ENCODE measurements at regions not wholly inside any gene's neighbourhood (a gene's known extent, or its start where the extent isn't known, plus 50 kb on each side); places are given as distances from the start of the nearest gene placed in this dataset.
A peak's percentile ranks its signal among the peaks of the same experiment; 100 is the strongest.
"Not testable (repeated sequence)": the region's sequence is repeated elsewhere in the genome, so short reads cannot be mapped to it uniquely, and the experiment has no call there.

- no peak for DNase-seq (ENCODE audit: low spot score)
These were observed 144.8 kb upstream of the ZNF804B start for GRCh38 chr7:88614736-88615135.

GRCh38 chr7:88610942-88611341, 148.6 kb upstream of the ZNF804B start:
- DNase-seq (ENCODE audit: low spot score): no peak

DNA sequence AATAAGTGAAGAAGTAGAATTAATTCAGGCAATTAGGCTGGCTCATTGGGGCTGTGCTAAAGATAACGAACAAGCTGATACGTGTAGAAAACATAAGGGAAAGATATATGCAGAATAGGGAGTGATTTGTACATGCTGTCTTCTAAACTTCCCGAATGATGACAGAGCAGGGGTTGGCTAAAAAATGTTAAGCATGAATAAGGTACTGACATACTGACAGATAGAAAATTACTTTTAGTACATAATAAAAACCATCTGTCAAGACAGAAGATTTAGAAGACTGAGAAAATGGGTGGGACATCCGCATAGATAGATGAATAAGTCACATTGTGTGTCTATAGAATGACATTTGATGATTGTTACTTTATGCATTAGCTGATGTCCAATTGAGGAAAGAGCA, 158.8 kb upstream of the ZNF804B start:
- DNase-seq (ENCODE audit: low spot score): no peak

DNA sequence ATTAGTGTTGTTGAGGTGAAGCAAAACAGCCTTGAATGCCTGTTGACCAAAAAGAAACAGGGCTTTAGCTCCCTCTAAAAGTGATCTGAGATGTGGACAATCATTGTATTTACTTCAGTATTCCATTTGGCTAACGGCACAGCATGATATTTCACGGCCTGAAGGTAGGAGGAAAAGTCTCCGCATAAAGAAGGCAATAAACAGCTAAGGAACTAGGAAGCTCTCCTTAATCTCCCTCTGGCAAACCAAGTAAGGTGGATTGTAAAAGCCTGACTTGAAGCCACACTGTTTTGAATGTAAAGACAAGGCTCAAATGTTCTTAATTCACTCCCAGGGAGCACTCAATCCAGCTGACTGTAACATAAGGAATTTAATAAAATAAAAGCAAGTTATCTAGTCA, 160.0 kb upstream of the ZNF804B start:
- no peak for DNase-seq (ENCODE audit: low spot score)

GRCh38 chr7:88597941-88598425, 161.5 kb upstream of the ZNF804B start:
- DNase-seq (ENCODE audit: low spot score): no peak

DNA sequence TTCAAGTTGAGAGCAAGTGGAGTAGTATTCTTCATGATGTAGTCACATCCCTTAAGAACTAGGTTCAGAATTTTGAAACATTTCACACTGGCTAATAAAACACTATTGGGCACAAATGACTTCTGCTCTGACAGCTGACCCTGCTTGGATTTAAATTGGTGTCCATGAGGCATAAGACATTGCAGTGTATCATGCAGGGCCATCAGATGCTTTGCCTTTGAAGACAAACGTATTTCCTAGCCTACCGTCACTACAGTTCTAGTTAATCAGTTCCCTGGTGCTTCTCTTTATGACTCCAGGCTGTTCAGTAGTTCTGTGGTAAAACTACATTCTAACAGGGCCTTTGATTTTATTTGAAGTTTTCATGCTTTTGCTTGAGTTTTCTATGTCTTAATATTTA, 168.5 kb upstream of the ZNF804B start:
- DNase-seq (ENCODE audit: low spot score): no peak

DNA sequence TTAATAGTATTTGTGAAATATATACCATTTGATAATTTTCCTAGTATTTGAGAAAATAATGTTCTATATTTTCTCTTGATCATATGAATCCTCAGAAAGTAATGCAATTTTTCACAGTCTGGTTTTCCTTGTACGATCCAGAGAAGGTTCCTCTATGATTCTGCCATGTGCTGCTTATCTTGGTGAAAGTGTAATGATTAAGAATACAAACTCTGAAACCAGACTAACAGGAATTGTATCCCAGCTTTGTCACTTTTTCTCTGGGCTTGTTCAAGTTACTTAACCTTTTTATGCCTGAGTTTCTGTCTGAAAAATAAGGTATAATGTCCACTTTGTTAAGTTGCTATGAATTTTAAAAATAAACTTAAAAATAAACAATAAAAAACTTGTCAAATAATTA, 169.6 kb upstream of the ZNF804B start:
- DNase-seq (ENCODE audit: low spot score): no peak

DNA sequence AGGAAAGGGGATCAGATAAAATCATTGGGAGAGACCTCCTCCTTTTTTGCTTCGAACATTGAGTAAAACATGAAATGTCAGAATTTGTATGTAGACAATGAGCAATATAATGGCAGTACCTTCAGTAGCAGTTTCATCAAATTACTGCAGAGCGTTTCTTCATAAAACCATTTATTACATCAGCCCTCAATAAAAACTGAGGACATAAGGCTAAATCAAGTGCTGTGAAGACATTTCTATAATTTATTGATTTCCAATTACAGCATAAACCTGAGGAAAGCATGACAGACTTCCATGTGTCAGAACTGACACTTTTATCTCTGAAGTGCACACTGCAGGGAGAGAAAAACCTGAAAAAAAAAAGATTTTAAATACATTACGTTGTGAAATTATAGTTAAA, 172.6 kb upstream of the ZNF804B start:
- DNase-seq (ENCODE audit: low spot score): no peak

DNA sequence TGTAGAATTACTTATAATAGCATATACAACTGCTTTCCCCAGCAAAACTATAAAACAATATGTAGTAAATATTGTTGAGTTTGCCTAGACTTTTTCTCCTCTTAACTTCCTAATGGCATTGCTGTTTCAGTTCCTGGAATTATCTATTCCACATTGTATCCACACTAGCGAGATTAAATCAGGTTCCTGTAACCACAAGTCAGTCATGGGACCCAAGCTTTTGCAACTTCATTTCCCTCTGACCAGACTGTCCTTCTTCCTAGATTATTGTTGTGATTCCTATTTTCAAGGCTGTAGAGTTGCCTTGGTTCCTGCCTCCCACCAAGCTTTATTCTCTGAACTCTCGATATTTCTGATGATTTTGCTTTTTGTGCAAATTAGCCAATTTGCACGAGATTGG, 173.3 kb upstream of the ZNF804B start:
- DNase-seq (ENCODE audit: low spot score): no peak

DNA sequence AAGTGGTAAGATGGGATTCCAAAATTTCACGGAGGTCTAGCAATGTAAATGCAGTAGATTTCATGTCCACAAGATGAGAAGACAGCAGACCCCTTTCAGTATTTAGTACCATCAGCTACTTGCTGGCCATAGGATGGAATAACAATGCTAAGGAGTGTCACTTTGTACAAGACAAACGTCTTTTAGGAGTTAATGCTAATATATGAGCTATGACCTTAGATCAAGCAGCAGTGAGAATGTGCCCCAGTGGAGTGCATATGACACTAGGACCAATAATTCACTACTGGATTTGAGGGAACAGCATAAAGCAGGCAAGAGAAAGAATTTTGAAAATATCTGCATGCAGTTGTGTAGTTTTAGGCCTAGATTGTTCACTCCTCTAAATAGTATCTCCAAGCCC, 182.8 kb upstream of the ZNF804B start:
- DNase-seq (ENCODE audit: low spot score): no peak

DNA sequence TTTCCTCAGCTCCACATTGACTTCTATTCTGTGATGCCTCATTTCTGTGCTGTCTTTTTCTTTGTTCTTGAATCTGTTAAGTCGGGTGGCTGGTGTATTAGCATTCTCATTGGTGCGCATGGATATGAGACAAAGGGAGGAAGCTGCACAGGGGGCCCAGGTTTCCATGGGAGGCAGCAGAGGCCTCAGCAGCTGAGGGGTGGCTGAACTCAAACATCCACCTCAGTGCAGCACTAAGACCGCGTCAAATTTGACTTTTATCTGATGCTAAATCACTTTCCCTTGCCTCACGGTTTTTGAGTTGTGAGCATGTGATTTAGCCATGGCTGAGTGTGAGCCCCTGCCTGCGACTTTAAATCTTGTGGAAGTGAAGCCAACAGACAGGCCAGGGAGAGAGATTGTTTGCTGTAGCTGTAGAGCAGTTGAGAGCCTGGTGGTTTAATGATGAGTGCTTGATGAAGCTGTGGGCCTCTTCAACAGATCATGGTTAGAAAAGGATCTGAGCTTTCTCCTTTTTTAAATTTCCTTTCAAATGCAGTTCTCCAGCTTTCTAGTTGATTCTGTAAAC, 193.3 kb upstream of the ZNF804B start:
- no peak for DNase-seq (ENCODE audit: low spot score)

- DNase-seq (ENCODE audit: low spot score): no peak
These were observed 194.1 kb upstream of the ZNF804B start for GRCh38 chr7:88565401-88565800.

GRCh38 chr7:88556441-88556840, 203.1 kb upstream of the ZNF804B start:
- not testable (repeated sequence) for DNase-seq (ENCODE audit: low spot score)

DNA sequence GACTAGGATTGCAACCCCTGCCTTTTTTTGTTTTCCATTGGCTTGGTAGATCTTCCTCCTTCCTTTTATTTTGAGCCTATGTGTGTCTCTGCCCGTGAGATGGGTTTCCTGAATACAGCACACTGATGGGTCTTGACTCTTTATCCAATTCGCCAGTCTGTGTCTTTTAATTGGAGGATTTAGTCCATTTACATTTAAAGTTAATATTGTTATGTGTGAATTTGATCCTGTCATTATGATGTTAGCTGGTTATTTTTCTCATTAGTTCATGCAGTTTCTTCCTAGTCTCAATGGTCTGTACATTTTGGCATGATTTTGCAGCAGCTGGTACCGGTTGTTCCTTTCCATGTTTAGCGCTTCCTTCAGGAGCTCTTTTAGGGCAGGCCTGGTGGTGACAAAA, 204.7 kb upstream of the ZNF804B start:
- not testable (repeated sequence) for DNase-seq (ENCODE audit: low spot score)

DNA sequence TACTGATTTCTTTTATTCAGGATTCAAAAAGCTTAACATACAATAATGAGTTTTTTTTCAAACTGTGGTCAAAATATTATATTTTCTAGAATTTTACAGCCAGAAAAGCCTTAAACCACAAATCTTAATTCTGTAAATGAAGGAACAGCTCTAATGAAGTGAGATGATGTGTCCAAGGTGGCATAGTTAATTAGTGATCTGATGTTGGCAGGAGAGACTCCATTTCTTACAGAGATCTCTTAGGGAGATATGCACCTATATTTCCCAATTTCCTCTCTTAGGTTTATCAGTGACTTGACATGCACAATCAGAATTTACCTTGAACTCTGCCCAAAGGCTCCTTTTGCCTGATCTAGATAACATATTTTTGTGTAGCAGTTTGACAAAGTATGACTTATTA, 211.1 kb upstream of the ZNF804B start:
- DNase-seq (ENCODE audit: low spot score): no peak

GRCh38 chr7:88546808-88547207, 212.7 kb upstream of the ZNF804B start:
- peak; percentile 29 for DNase-seq (ENCODE audit: low spot score)

- no peak for DNase-seq (ENCODE audit: low spot score)
These were observed 213.8 kb upstream of the ZNF804B start for GRCh38 chr7:88545663-88546062.

DNA sequence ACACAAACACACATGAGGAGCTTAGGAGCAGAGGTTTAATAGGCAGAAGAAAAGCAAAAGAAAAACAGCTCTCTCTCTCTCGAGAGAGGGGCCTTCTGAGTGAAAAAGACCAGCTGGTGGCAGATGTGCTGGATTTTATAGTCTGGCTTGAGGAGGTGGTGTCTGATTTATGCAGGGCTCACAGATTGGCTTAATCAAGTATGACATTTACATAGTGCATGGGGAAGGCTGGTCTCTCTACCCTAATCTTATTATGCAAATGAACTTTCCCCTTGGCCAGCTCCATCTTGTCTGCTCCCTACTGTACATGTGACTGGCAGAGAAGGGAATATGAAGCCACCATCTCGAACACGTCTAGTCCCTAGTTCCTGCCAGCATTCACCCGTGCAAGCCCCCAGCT, 219.5 kb upstream of the ZNF804B start:
- no peak for DNase-seq (ENCODE audit: low spot score)

DNA sequence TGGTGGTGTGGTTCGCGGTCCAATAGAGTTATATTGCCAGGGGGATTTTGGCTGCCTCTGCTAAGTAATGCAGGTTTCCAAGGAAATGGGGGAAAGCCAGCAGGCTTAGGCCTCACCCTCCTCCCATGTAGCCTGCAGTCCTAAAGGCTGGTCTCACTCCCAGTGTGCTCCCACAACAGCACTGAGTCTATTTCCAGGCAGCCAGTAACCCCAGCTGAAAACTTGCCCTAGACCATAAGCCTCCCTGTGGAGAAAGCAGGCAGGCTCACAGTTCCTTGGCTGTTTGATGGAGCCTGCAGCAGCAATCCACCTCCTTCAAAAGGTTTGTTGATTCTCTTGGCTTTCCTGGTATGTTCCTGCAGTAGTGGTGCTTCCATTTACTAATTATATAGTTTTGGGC, 220.0 kb upstream of the ZNF804B start:
- no peak for DNase-seq (ENCODE audit: low spot score)

DNA sequence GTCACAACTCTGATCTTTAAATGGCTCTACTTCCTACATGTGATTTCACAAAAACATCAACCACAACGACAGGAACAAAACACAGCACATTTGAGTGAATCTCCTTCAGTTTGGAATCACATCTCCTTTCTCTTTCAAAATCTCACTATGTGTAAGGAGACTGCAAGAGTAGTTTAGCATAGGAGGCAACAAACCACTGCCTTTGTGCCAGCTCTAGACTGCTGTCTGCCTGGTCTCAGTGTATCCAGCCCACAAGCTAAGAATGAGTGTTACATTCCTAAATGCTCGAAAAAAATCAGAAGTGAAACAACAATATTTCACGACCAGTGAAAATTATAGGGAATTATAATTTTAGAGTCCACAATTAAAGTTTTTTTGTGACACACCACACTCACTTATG, 217.0 kb upstream of the STEAP4 start:
- no peak for DNase-seq (ENCODE audit: low spot score)

- DNase-seq (ENCODE audit: low spot score): no peak
These were observed 216.1 kb upstream of the STEAP4 start for GRCh38 chr7:88522771-88523293.

GRCh38 chr7:88516429-88516828, 209.7 kb upstream of the STEAP4 start:
- DNase-seq (ENCODE audit: low spot score): no peak

DNA sequence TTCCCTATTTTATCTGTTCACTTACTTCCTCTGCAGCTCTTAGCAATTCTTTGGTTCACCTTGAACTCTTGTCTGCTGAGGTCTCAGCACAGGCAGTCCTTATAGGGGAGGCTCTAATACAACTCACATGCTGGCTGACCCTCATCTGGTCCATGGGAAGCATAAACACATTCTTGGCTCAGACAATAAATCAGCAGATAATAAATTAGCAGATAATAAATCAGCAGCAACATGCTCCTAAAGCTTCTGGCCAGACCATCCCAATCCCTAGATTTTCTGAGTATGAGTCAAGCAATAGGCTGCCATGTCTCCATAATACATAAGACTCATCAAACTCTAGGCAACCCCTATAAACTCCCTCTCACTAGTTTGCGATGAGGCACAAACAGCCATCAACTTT, 208.6 kb upstream of the STEAP4 start:
- no peak for DNase-seq (ENCODE audit: low spot score)

DNA sequence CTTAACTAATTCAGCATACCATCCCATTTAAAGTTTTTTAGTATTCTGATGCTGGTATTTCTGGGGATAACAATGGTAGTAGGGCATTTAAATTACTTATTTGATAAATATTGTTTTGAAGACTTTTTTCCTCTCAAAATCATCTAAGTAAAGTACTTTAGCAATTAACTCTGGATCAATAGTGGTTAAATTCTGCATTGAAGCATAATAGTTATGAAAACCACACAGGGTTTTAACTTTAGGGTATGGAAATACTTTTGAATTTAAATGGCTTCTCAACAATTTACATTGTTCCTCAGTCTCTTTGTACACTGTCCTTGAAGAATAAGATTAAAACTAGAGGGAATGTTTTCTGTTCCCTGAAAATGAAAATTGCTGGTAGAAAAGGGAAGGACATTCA, 202.6 kb upstream of the STEAP4 start:
- DNase-seq (ENCODE audit: low spot score): no peak

GRCh38 chr7:88500131-88500530, 193.4 kb upstream of the STEAP4 start:
- no peak for DNase-seq (ENCODE audit: low spot score)
